HG02763 (cell line): ENCODE measurements at regions not wholly inside any gene's neighbourhood (a gene's known extent, or its start where the extent isn't known, plus 50 kb on each side); places are given as distances from the start of the nearest gene placed in this dataset.

Experiments
- ATAC-seq: cut with Tn5 transposase; IDR thresholded peaks from one replicate; pipeline ENCODE4 v1.9.1; 2021; ENCODE audit warnings: mild to moderate bottlenecking, moderate library complexity; ENCODE audit not compliant: unreplicated experiment

DNA sequence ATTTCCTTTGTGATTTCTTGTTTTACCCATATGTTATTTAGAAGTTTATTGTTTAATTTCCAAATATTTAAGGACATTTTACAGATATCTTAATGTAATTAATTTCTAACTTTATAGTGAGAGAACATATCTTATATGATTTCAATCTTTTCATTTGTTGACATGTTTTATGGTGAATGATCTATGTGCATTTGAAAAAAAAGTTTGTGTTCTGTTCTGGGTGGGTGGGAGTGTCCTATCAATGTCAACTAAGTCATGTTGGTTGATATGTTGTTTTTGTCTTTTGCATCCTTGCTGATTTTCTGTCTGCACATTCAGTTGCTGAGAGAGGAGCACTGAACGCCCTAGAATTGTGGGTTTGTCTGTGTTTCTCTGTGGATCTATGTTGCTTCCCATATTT lies 50.3 kb upstream of the CBFA2T3 start:
- no peak for ATAC-seq

DNA sequence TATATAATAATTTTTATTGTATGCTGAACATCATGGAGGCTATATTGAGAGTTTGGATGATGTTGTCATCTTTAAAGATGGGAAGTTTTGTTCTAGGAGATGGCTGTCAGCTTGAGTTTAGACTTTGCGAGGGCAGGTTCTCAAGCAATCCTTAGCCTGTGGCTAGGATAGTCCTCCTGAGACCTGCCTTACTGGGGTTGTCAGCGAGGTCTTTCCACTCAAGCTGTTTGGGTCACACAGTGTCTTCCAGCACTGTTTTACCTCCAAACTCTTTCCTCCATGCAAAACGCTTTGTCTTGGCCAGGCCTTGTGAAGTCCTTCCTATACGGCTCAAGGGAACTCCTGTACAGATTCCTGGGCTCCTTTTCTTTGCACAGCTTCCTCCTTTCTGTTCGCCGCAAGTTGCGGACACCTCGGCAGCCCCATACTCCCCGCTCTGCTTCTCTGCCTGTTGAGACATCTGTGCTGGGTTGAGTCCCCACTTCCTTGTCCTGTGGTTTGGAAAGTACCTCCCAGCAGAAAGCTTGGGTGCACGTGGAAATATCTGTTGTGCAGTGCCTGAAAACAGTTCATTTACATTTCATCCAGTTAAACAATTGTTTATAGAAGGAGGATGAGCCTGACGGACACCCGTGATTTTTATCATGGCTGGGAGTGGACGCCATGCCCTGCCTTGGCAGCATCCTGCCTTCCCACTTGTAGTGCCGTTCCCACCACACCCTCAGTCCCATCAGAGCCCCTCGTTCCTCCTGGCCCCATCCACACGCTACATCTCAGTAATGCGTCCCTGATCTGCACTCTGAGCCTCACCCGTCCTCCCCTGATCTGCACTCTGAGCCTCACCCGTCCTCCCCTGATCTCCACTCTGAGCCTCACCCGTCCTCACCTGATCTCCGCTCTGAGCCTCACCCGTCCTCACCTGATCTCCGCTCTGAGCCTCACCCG lies 55.0 kb upstream of the CBFA2T3 start:
- peak; percentile 53 for ATAC-seq

DNA sequence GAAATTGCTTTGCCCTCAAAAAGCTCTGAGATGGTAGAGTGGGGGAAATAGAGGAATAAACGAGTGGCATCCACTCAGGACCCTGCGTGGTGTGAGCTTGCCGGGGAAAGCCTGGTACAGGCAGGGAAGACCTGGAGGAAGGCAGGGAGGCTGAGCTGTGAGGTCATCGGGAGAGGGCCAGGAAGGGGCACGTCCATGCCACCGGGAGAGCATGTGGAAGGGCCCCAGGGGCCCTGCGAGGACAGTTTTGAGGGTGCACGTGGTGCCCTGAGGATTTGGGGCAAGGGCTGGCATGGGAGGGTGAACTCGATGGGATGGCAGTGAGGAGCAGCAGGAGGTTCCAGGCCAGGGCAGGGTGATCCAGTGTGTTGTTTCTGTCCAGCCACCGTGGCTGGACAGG lies 56.3 kb upstream of the CBFA2T3 start:
- no peak for ATAC-seq

DNA sequence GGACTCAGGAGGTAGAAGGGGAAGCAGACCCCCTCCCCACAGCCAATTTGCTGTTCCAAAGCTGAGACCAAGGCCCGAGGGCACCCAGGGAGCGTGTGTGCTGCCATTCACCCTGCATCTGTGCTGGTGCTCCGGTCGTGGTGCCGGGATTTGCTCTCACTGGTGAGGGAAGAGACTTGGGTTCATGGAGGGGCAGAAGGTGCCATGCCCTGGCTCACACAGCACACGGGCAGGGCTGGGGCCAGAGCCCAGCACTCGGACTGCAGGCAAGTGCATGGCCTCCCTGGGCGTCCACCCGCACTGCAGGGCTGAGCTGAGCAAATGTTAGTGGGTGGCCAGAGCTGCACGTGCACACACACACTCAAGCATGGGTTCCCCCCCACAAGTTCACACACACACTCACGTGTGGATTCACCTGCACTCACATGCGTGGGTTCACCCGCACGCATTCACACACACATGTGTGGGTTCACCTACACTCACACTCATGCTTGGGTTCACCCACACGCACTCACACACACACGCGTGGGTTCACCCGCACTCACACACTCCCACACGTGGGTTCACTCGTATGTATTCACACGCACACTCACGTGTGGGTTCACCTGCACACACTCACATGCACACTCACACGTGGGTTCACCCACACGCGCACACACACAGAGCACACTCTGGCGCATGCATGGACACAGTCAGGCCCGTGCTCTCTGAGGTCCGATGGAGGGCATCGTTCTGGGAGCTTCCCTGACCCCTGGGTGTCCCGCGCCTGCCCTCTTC lies 57.0 kb upstream of the CBFA2T3 start:
- ATAC-seq: no peak

DNA sequence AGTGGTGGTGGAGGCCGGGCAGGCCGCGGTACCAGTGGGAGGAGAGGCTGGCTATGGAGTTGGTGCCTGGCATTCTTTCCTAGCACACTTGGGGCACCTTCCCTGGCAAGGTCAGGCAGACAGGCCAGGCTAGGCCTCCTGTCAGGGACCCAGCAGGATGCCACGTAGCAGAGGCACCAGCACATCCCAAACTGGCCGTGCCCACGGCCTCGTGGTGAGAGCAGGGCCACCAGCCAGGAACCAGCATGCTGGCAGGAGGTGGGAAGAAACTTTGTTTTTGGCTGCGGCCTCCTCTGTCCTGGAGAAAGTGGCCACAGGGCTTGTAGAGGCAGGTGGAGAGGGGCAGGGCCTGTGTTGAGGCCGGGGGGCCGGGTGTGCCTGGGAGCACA lies 57.6 kb upstream of the CBFA2T3 start:
- ATAC-seq: no peak

DNA sequence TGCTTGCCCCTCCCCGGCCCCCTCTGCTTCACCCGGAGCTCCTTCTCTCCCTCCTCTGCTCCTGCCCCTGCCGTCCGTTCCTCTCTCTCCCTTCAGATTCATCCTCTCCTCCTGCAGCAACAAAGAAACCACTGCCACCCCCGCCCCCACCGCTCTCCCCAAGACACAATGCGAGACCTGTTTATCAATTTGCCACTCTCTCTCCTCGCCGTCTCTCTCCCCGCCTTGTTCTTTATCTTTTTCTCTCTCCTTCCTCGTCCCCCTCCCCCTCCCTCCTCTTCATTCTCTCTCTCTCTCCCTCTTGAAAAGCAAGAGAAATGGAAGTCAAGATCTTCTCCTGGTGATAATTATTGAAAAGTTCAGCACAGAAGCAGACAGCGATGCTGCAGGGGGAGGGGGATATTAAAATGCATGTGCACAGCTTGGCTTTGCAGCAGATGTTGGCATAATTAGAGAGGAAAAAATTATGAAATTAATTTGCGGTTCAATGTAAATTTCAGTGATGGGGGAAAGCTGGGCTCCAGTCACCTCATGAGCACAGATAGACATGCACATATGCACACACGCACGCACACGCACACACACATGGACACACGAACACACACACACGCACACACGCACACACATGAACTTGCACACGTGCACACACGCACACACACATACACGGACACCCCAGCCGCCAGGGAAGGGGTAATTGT lies 58.1 kb upstream of the CBFA2T3 start:
- no peak for ATAC-seq

DNA sequence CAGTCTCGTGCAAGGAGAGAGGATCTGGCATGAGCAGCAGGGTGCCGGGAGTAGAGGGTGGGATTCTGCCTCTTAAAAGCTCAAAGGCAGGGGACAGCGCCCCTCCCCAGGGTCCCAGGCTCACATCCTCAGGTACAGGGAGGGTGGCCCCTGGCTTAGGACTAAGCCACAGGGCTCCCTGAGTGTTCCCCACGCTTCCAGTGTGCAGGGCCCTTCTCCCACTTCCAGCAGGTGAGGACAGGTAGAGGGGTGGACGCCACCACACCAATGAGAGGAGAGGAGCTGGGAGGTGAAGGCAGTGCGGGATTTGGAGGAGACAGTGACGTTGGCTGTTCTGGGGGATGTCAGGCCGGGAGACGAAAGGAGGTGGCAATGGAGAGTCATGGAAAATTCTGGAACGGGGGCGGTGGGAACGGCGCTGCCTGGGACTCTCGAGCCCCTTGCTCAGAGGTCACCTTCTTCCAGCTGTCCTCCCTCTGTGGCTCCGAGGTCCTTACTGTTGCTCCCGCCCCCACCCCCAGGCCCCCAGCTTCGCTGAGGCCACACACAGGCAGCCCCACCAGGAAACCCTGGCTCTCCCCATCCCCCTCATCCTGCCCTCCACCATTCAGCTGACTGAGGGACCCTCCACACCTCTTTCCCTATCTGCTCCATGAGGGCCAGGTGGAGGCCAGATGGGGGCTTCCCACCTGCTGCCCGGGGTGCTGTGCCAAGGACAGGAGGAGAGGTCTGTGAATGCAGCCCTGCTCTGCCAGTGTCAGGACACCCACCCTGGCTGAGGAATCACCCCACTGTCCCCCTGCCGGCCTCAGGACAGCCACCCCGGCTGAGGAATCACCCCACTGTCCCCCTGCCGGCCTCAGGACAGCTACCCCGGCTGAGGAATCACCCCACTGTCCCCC lies 57.7 kb upstream of the ACSF3 start:
- no peak for ATAC-seq

DNA sequence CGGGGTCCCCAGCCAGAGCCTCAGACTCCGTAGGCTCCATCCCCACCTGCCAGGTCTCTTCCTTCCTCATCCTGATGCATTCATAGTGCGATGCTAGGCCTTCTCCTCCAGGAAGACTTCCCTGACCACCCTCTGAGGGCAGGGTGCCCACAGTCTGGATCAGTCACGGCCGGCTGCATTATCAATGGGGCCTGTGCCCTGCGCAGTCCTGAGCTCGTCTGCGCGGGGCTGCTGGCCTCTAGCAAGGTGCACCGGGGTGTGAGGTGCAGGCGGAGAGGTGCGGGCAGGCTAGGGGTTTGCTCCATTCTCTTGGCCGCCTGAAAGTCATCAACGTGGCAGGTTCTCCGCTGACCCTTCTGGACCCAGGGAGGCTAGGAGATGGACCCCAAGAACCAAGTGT lies 56.9 kb upstream of the ACSF3 start:
- no peak for ATAC-seq

DNA sequence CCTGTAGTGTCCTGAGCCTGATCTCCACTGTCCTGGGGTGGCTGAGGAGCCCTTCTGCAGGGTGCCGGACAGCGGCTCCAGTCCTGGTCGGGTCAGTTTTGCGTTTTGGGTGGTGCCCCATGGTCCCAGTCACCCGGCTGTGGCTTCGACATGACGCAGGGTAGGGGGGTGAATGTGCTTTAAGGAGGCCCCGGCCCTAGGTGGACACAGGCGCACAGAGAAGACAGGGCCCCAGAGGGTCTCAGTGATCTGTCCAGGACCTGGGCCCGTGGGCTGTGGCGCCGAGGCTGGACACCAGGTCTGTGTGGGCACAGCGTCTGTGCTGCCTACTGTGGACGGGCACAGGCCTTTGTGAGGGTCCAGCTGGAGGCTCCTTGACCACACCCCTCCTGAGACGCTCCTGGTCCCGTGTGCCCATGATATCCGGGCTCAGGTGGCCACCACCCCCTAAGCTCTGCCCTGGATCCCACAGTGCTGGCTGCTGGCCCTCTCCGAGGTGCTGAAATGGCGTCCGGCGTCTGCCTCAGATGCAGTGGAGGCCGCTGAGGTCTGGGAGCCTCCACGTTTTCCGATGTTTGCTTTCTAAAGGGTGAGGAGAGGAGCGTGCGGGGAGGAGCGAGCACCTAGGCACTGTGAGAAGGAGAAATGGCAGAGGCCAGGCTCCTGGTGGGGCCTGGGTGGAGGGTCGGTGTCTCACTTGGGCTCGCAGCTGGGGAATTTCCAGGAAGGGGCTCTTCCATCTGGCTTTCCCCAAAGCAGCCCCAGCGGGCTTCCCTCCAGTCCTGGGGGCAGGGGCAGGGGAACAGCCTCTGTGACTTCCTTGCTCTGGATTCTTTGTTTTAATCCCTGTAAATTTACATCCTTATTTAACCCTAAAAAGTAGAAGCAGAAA lies 56.1 kb upstream of the ACSF3 start:
- no peak for ATAC-seq

DNA sequence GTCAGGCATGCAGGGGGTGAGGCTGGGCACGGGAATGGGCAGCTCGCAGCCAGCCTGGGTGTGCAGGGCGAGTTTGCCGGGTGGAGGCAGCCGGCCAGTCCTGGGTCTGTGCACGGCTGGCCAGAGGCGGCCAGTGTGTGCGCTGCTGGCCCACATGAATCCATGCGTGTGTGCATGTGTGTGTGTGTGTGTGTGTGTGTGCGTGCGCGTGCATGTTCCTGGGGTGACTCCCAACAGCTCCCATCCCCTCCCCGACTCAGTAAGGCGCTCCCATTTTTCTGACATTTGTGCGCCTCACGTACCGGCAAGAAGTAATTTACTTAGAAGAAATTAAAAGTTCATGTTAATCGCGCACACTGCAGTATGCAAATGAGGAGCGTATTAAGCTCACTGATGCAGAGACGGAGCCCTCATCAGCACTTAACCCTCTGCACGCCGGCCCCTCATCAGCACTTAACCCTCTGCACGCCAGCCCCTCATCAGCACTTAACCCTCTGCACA lies 55.4 kb upstream of the ACSF3 start:
- no peak for ATAC-seq

DNA sequence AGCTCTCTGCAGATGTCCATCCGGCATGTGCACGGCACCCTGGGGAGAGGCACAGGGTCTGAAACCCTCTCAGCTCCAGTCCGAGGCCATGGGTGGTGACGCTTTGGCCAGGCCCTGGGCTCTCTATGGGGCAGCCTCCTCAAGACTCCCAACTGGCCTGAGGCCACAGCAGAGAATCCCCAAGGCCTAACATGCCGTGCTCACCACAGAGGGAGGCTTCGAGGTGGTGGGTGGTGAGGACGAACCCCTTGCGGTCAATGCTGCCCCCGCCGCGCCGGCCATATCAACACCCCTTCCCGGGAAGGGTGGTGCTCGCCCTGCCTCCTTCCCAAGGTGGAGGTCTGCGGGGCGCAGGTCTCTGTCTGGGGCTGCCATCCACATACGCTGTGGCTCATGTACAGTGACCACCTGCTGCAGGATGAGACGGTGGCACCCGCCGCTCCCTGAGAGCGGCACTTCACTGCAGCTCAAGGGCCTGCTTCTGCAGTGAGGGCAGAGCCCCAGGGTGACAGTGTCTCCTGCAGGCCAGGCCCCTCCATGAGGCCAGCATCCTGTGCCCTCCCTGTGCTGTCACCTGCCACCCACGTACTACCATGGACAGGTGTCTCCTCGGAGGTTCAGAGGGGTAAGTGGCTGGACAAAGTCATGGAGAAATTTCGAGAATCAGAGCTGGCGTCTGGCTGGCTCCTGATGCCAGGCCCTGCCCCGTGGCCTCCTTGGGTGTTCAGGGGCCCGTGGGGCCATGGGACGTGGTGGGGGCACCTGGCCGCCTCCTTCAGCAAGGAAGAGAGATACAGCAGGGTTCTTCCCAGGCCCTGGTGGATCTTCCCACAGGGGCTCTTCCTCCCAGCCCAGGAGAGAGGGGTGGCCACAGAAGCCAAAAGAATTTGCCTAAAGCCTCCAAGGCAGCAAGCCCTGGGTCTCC lies 54.6 kb upstream of the ACSF3 start:
- no peak for ATAC-seq

DNA sequence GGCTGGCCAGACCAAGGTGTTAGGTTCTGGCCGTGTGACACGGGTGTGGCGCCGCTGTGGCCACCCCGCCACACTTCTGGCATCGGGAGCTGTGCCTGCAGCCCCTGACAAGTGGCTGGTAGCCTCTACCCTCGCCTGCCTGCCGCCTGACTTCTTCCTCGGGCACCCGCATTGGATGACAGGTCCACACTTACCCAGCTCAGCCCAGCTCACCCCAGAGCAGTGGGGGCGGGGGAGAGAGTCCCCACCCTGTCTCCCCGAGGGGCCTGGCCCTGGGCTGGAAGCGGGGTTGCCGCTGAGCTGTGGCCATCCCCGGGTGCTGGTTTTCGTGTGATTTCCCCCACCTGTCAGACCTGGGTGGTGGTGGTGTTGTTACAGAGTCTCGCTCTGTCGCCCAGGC lies 53.9 kb upstream of the ACSF3 start:
- ATAC-seq: no peak

DNA sequence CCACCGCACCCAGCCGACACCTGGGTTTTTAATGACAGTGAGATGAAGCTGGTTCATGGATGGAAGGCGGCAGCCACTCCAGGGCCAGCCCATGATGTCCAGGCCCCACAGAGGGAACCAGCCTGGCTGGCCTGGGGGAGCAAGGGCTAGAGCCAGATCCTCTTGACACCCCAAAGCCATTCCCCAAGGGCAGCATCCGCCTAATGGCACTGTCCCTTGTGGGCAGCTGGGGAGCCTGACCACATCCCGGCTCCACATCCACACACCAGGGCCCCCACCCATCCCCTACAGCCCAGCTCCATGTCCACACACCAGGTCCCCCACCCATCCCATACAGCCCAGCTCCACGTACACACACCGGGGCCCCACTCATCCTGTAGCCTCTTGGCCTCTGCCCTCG lies 53.3 kb upstream of the ACSF3 start:
- no peak for ATAC-seq

DNA sequence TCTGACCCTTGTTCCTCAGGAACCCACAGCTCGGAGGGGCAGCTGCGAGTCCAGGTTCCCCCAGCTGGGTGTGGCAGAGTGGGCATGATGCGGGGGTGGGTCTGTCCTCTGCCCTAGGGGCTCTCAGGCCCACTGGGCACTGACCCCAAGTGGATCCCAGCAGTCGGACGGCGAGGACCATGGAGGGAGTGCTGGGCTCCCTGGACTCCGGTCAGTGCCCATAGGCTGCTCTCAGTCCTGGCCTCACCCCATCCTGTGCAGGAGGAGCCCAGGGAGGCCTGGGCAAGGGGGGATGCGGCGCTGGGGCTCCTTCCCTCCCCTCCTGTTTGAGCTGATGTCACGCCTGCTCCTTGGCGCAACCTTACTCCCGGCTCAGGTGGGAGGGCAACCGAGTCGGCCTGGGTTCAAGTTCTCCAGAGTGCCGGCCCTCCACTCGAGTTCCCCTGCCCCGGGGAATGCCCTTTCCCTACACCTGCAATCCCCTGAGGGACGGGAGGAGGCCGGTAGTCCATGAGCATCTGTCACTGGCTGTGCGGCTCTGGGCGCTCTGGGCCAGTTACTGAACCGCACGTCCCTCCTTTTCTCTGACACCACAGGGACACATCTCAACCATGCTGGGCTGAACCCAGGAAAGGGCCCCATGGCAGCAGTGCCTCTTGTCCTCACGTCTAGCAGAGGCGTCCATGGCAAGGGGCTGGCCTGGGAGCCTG lies 52.6 kb upstream of the ACSF3 start:
- ATAC-seq: no peak

DNA sequence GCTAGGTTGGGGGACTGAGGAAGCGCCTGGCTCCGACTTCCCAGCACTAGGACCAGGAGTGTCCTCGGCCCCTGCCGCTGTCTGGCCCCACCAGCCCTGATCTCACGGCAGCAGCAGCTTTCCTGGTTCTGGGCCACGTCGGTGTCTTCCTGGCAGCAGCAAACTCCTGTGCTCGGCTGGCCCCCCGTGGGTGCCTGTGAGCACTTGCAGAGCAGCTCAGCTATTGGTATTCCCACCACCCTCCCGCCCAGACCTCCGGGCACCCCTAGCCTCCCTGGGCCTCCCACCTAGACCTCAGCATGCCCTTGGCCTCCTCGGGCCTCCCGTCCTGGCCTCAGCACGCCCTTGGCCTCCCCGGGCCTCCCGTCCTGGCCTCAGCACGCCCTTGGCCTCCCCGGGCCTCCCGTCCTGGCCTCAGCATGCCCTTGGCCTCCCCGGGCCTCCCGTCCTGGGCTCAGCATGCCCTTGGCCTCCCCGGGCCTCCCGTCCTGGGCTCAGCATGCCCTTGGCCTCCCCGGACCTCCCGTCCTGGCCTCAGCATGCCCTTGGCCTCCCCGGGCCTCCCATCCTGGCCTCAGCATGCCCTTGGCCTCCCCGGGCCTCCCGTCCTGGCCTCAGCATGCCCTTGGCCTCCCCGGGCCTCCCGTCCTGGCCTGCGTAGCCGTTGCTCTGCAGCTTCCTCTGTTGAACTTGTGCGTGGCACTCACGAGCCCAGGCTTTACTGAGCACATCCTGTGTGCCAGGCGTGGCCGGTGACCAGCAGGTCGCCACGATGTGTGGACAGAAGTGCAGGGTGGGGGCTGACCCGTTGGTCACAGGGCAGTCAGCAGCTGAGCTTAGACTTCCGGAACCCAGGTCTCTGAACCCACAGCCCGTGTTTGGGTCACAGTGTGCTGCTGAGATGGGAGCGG lies 51.8 kb upstream of the ACSF3 start:
- ATAC-seq: no peak

DNA sequence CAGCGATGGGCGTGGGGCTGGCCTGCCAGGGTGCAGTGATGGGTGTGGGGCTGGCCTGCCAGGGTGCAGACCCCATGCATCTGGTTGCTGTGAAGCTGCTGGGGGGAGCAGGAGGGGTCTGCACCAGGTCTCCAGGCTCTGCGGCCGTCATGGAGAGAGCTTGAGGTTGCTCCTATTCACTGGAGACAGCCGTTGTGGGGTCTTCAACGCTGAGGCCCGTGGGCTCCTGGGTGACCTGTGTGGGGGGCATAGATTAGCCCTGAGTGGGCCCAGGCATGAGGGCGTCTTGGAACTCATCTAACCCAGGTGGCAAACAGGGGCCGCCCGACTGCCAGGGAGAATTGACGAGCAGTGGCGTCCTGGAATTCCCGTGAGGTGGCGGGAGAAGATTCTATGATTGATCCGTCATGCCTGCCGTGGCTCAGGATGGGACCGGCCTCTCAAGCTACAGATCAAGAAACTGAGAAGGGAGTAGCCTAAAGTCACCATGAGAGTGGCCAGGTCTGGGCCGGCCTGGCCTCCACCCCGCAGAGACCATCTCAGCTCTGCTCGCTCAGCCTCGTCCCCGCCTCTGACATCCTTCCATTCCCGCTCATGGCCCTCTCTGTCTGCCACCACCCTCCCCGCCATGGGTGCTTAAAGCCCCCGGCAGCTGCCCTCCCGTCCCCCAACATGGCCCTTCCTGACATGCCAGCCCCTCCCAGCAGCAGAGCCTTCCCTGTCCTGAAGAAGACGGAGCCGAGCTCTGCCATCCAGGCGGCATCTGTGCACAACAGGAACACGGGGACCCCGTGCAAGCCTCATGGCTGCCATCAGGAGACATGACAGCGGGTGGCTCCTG lies 50.7 kb upstream of the ACSF3 start:
- no peak for ATAC-seq
